Memory B cell (primary cell): ENCODE measurements at regions not wholly inside any gene's neighbourhood (a gene's known extent, or its start where the extent isn't known, plus 50 kb on each side); places are given as distances from the start of the nearest gene placed in this dataset.

Experiments used
- ATAC-seq: fragments of 150-1000 bp; cut with Tn5 transposase; 2 replicates; pipeline ENCODE4 v1.10.0; 2021; ENCODE audit warnings: low read depth, mild to moderate bottlenecking, moderate library complexity
- DNase-seq, 2 donors: peaks; one replicate each; pipeline ENCODE4 v3.0.0; 2022; ENCODE audit warnings: low spot score in 2 of 2
- H3K27ac Mint-ChIP-seq: one replicate; pipeline ENCODE4 v1.8.0; 2022; ENCODE audit warnings: mild to moderate bottlenecking, moderate library complexity, mixed read lengths
- H3K27me3 Mint-ChIP-seq: one replicate; pipeline ENCODE4 v1.8.0; 2022; ENCODE audit warnings: mixed read lengths
- H3K36me3 Mint-ChIP-seq: one replicate; pipeline ENCODE4 v1.8.0; 2022; ENCODE audit warnings: mild to moderate bottlenecking, mixed read lengths
- H3K4me1 Mint-ChIP-seq: one replicate; pipeline ENCODE4 v1.8.0; 2022; ENCODE audit warnings: mixed read lengths
- H3K4me3 Mint-ChIP-seq: one replicate; pipeline ENCODE4 v1.8.0; 2022; ENCODE audit warnings: mild to moderate bottlenecking, moderate library complexity, mixed read lengths
- H3K9me3 Mint-ChIP-seq: one replicate; pipeline ENCODE4 v1.8.0; 2022; ENCODE audit warnings: mixed read lengths

DNA sequence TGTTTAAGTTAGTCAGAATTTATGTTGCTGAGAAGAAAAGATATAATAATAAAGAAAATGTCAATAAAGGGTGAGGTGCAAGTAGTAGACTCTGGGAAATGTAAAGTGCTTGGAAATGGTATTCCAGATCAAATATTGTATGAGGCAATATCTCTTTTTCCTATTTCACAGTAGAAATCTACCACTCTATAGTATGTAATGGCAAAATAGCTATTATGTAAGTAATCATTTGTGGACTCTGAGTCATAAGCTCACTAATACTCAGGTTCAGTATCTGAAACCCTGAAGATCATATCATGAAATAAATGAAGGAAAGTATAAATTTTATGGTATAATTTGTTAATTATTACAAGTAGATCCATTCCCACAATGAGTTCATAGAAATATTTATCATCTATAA, 322.1 kb downstream of the PYDC2 start:
- H3K4me1 Mint-ChIP-seq = no peaks in the 10 kb centered on the region
- no peaks in the 10 kb centered on the region for H3K27me3 Mint-ChIP-seq
- ATAC-seq (no peak), DNase-seq (no peak)
- no peaks in the 10 kb centered on the region for H3K36me3 Mint-ChIP-seq
- no peak overlapping the region for H3K27ac Mint-ChIP-seq
- H3K4me3 Mint-ChIP-seq = no peak overlapping the region
- H3K9me3 Mint-ChIP-seq = peaks cover 3% of the 10 kb centered on the region

DNA sequence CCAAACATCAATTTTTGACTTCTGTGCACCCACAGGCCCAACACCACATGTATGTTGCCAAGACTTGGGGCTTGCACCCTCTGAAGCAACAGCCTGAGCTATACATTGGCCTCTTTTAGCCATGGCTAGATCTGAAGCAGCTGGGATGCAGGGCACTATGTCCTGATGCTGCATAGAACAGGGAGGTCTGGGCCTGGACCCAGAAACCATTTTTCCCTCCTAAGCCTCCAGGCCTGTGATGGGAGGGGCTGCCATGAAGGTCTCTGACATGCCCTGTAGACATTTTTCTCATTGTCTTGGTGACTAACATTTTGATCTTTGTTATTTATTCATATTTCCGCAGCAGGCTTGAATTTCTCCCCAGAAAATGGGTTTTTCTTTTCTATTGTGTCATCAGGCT, 330.0 kb downstream of the PYDC2 start:
- DNase-seq (no peak), ATAC-seq (no peak)
- Mint-ChIP-seq H3K4me1 (no peaks in the 10 kb centered on the region), H3K9me3 (peaks cover 7% of the 10 kb centered on the region), H3K27me3 (peaks cover 4% of the 10 kb centered on the region), H3K27ac (no peak overlapping the region), H3K36me3 (peaks cover 1% of the 10 kb centered on the region), H3K4me3 (no peak overlapping the region)

DNA sequence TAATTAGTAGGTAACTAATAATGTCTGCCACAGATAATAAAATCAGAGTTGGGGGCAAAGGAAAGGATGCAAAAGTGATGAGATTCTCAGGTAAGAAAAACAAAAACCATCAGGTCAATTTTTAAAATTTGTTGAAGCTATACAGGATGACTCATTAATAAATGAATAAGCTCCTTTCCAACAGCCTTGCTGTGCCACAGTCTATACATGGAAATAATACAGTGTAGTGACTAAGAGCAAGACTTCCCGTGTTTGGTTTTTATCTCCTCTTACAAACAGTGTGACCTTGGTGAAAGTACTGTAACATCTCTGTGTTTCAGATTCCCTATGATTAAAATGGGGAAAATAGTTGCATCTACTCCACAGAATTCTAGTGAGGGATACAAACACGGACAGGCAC, 331.6 kb downstream of the PYDC2 start:
- no peak overlapping the region for H3K4me3 Mint-ChIP-seq
- peaks cover 7% of the 10 kb centered on the region for H3K9me3 Mint-ChIP-seq
- H3K27me3 Mint-ChIP-seq = peaks cover 4% of the 10 kb centered on the region
- ATAC-seq (no peak), DNase-seq (no peak)
- H3K27ac Mint-ChIP-seq = no peak overlapping the region
- peaks cover 1% of the 10 kb centered on the region for H3K36me3 Mint-ChIP-seq
- no peaks in the 10 kb centered on the region for H3K4me1 Mint-ChIP-seq

DNA sequence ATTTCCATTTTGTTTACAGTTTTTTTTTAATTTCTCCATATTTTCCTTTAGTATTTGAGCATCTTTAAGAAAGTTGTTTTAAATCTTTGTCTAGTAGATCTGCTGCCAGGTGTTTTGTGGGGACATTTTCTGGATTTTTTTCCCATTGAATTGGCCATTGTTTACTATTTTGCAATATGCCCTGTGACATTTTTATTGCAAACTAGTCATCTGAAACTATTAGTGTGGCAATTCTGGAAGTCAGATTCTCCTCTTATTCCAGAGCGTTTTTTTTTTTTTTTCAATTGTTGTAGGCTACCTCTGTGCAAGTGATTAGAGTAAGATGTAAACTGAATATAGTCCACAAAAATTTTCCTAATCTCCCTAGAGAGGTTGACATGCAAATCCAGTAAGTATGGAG, 334.2 kb downstream of the PYDC2 start:
- Mint-ChIP-seq H3K36me3 (no peaks in the 10 kb centered on the region), H3K4me1 (no peaks in the 10 kb centered on the region), H3K9me3 (peaks cover 9% of the 10 kb centered on the region), H3K27ac (no peak overlapping the region), H3K4me3 (no peak overlapping the region), H3K27me3 (peaks cover 2% of the 10 kb centered on the region)
- ATAC-seq (no peak), DNase-seq (no peak)

- no peak overlapping the region for H3K4me3 Mint-ChIP-seq
- no peaks in the 10 kb centered on the region for H3K36me3 Mint-ChIP-seq
- no peak overlapping the region for H3K27ac Mint-ChIP-seq
- H3K4me1 Mint-ChIP-seq = no peaks in the 10 kb centered on the region
- ATAC-seq (no peak), DNase-seq (no peak)
- peaks cover under 1% of the 10 kb centered on the region for H3K27me3 Mint-ChIP-seq
- peaks cover 5% of the 10 kb centered on the region for H3K9me3 Mint-ChIP-seq
Observed at GRCh38 chr3:191797271-191797670, 336.3 kb downstream of the PYDC2 start.

DNA sequence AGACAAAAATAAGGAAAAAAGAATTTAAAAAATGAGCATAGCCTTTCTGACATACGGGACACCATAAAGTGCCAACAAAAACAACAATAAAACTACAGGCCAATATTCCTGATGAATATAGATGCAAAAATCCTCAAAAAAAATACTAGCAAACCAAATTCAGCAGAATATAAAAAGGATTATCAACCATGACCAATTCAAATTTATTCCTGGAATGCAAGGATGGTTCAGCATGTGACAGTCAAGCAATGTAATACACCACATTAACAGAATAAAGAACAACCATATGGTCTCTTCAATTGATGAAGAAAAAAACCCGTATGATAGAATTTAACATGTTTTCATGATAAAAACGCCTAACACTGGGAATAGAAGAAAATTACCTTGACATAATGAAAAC, 341.7 kb downstream of the PYDC2 start:
- peaks cover 1% of the 10 kb centered on the region for H3K27me3 Mint-ChIP-seq
- no peaks in the 10 kb centered on the region for H3K36me3 Mint-ChIP-seq
- H3K27ac Mint-ChIP-seq = no peak overlapping the region
- H3K9me3 Mint-ChIP-seq = peaks cover 9% of the 10 kb centered on the region
- no peaks in the 10 kb centered on the region for H3K4me1 Mint-ChIP-seq
- no peak overlapping the region for H3K4me3 Mint-ChIP-seq
- no peak for ATAC-seq
- DNase-seq = no peak

GRCh38 chr3:191804935-191805334, 344.0 kb downstream of the PYDC2 start:
- ATAC-seq (no peak), DNase-seq (no peak)
- peaks cover 6% of the 10 kb centered on the region for H3K9me3 Mint-ChIP-seq
- H3K27me3 Mint-ChIP-seq = peaks cover 1% of the 10 kb centered on the region
- H3K4me1 Mint-ChIP-seq = no peaks in the 10 kb centered on the region
- H3K4me3 Mint-ChIP-seq = no peak overlapping the region
- H3K27ac Mint-ChIP-seq = no peak overlapping the region
- H3K36me3 Mint-ChIP-seq = no peaks in the 10 kb centered on the region

GRCh38 chr3:191808073-191808472, 347.1 kb downstream of the PYDC2 start:
- H3K36me3 Mint-ChIP-seq = peaks cover 4% of the 10 kb centered on the region
- DNase-seq = no peak
- peaks cover 15% of the 10 kb centered on the region for H3K9me3 Mint-ChIP-seq
- H3K4me1 Mint-ChIP-seq = no peaks in the 10 kb centered on the region
- no peak for ATAC-seq
- H3K27ac Mint-ChIP-seq = no peak overlapping the region
- H3K27me3 Mint-ChIP-seq = peaks cover 3% of the 10 kb centered on the region
- H3K4me3 Mint-ChIP-seq = no peak overlapping the region

DNA sequence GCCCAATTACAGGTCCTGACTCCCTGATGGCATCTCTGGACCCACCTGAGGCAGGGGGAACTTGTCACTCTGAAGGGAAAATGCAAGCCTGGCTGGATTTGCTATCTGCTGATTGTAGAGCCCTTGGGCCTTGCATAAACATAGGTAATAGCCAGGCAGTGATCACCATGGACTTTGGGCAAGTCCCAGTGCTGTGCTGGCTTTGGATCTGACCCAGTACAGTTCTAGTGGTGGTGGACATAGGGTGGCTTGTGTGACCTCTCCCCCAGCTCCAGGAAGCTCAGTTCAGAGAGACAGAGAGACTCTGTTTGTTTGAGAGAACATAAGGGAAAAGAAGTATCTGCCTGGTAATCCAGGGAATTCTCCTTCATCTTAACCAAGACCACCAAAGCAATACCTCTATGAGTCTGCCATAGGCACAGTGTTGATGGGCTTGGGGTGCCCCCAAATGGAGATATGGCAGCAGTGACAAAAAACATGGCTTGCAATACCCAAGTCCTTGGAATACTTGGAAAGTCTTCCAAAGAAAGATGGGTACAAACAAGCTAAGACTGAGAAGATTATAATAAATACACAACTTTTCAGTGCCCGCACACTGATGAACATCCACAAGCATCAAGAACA, 348.5 kb downstream of the PYDC2 start:
- H3K27me3 Mint-ChIP-seq = peaks cover 3% of the 10 kb centered on the region
- peaks cover 4% of the 10 kb centered on the region for H3K36me3 Mint-ChIP-seq
- ATAC-seq (no peak), DNase-seq (no peak)
- H3K9me3 Mint-ChIP-seq = peaks cover 14% of the 10 kb centered on the region
- no peaks in the 10 kb centered on the region for H3K4me1 Mint-ChIP-seq
- no peak overlapping the region for H3K27ac Mint-ChIP-seq
- H3K4me3 Mint-ChIP-seq = no peak overlapping the region

GRCh38 chr3:191813245-191813644, 352.3 kb downstream of the PYDC2 start:
- ATAC-seq = no peak
- Mint-ChIP-seq H3K4me1 (no peaks in the 10 kb centered on the region), H3K27ac (no peak overlapping the region), H3K4me3 (no peak overlapping the region), H3K9me3 (peaks cover 14% of the 10 kb centered on the region), H3K27me3 (peaks cover 3% of the 10 kb centered on the region), H3K36me3 (peaks cover 4% of the 10 kb centered on the region)
- no peak for DNase-seq

DNA sequence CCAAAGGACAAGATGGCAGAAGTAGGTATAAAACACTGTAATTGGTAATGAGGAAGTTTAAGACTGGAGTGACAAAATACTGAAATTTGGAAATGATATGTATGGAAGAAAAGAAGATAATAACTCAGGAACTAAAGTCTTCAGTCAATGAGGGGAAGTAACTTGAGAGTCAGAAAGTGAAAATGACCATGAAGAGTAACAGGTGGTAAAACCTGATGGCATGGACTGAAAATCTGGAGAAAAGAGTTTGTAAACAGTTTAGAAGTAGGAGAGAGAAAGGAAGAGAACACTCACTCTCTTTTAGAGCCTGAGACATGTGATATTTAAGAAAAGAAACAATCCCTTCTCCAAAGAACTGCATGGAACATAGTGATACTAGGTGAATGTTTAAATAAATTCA, 387.9 kb downstream of the PYDC2 start:
- Mint-ChIP-seq H3K4me1 (no peaks in the 10 kb centered on the region), H3K4me3 (no peak overlapping the region), H3K27me3 (peaks cover 1% of the 10 kb centered on the region), H3K9me3 (peaks cover 2% of the 10 kb centered on the region), H3K27ac (no peak overlapping the region), H3K36me3 (peaks cover 2% of the 10 kb centered on the region)
- no peak for DNase-seq
- no peak for ATAC-seq

GRCh38 chr3:191859531-191859930, 398.6 kb downstream of the PYDC2 start:
- DNase-seq = no peak
- H3K9me3 Mint-ChIP-seq = no peaks in the 10 kb centered on the region
- no peak for ATAC-seq
- no peak overlapping the region for H3K27ac Mint-ChIP-seq
- H3K27me3 Mint-ChIP-seq = peaks cover 2% of the 10 kb centered on the region
- H3K4me1 Mint-ChIP-seq = no peaks in the 10 kb centered on the region
- no peak overlapping the region for H3K4me3 Mint-ChIP-seq
- no peaks in the 10 kb centered on the region for H3K36me3 Mint-ChIP-seq

GRCh38 chr3:191869738-191870415, 408.9 kb downstream of the PYDC2 start:
- no peaks in the 10 kb centered on the region for H3K27me3 Mint-ChIP-seq
- no peak overlapping the region for H3K4me3 Mint-ChIP-seq
- DNase-seq (no peak), ATAC-seq (no peak)
- no peaks in the 10 kb centered on the region for H3K36me3 Mint-ChIP-seq
- peaks cover 3% of the 10 kb centered on the region for H3K9me3 Mint-ChIP-seq
- H3K27ac Mint-ChIP-seq = no peak overlapping the region
- no peaks in the 10 kb centered on the region for H3K4me1 Mint-ChIP-seq

- H3K4me3 Mint-ChIP-seq = no peak overlapping the region
- no peaks in the 10 kb centered on the region for H3K36me3 Mint-ChIP-seq
- H3K4me1 Mint-ChIP-seq = no peaks in the 10 kb centered on the region
- no peak overlapping the region for H3K27ac Mint-ChIP-seq
- ATAC-seq (no peak), DNase-seq (no peak)
- H3K27me3 Mint-ChIP-seq = no peaks in the 10 kb centered on the region
- H3K9me3 Mint-ChIP-seq = no peaks in the 10 kb centered on the region
Observed at GRCh38 chr3:191873736-191874135, 412.8 kb downstream of the PYDC2 start.

GRCh38 chr3:191882289-191882688, 421.3 kb downstream of the PYDC2 start:
- H3K27me3 Mint-ChIP-seq = no peaks in the 10 kb centered on the region
- no peak overlapping the region for H3K4me3 Mint-ChIP-seq
- H3K27ac Mint-ChIP-seq = no peak overlapping the region
- H3K9me3 Mint-ChIP-seq = no peaks in the 10 kb centered on the region
- no peaks in the 10 kb centered on the region for H3K4me1 Mint-ChIP-seq
- DNase-seq (no peak), ATAC-seq (no peak)
- H3K36me3 Mint-ChIP-seq = no peaks in the 10 kb centered on the region
